AG04450 (cell line): ENCODE measurements at regions not wholly inside any gene's neighbourhood (a gene's known extent, or its start where the extent isn't known, plus 50 kb on each side); places are given as distances from the start of the nearest gene placed in this dataset.
"Not testable (repeated sequence)": the region's sequence is repeated elsewhere in the genome, so short reads cannot be mapped to it uniquely, and the experiment has no call there.

Source experiments
- CTCF ChIA-PET: fragments of 300-600, 350-600 bp; formaldehyde crosslinking; extraction: SDS; loops from one replicate; lab custom pipeline; 2022; ENCODE audit warnings: antibody characterized with exemption, inconsistent platforms; lab: Charles Lee
- POLR2A ChIA-PET: fragments of 350-600 bp; formaldehyde crosslinking; extraction: SDS; loops from one replicate; lab custom pipeline; 2021; ENCODE audit warnings: antibody characterized with exemption, inconsistent platforms; lab: Yijun Ruan, JAX
- DNase-seq: peaks from one replicate; pipeline ENCODE4 v3.0.0-alpha.2; 2011; ENCODE audit warnings: low read depth, low spot score
- H3K27ac ChIP-seq: one replicate; pipeline ENCODE4 v1.5.1; 2012; ENCODE audit warnings: low read depth, low read length, control low read depth
- H3K27me3 ChIP-seq: one replicate; pipeline ENCODE4 v1.6.0; 2012; ENCODE audit warnings: low read length; ENCODE audit not compliant: control insufficient read depth, insufficient read depth
- H3K4me3 ChIP-seq: 2 replicates; pipeline ENCODE4 v1.5.1; 2011; ENCODE audit warnings: mild to moderate bottlenecking, low read depth, low read length, control low read depth
- H3K9me3 ChIP-seq: 2 replicates; pipeline ENCODE4 v1.5.1; 2012; ENCODE audit warnings: low read length; ENCODE audit not compliant: control insufficient read depth, insufficient read depth
- CTCF ChIP-seq: IDR thresholded peaks from 2 replicates; pipeline ENCODE4 v1.5.1; 2011; ENCODE audit warnings: low read depth, low read length, control low read depth, inconsistent platforms

- Histone ChIP-seq H3K27ac (no peak overlapping the region), H3K9me3 (no peaks in the 10 kb centered on the region), H3K4me3 (no peak overlapping the region), H3K27me3 (no peaks in the 10 kb centered on the region)
- no peak for DNase-seq
- ChIA-PET CTCF (no interaction called here), POLR2A (no interaction called here)
- TF ChIP-seq CTCF = no peak
Measured at GRCh38 chr5:118111956-118112355, 876.4 kb downstream of the DTWD2 start.

- H3K27me3 ChIP-seq, H3K4me3 ChIP-seq, POLR2A ChIA-PET, DNase-seq, H3K27ac ChIP-seq, CTCF ChIA-PET, H3K9me3 ChIP-seq: not testable (repeated sequence)
Measured at GRCh38 chr5:118107246-118107645, 881.1 kb downstream of the DTWD2 start.

- TF ChIP-seq CTCF = no peak
- ChIA-PET POLR2A (no interaction called here), CTCF (no interaction called here)
- Histone ChIP-seq H3K4me3 (no peak overlapping the region), H3K9me3 (no peaks in the 10 kb centered on the region), H3K27me3 (no peaks in the 10 kb centered on the region), H3K27ac (no peak overlapping the region)
- no peak for DNase-seq
Measured at GRCh38 chr5:118098716-118099115, 889.6 kb downstream of the DTWD2 start.

GRCh38 chr5:118095115-118095514 lies 893.2 kb downstream of the DTWD2 start:
- Histone ChIP-seq H3K27me3 (no peaks in the 10 kb centered on the region), H3K27ac (no peak overlapping the region), H3K4me3 (no peak overlapping the region), H3K9me3 (no peaks in the 10 kb centered on the region)
- ChIA-PET POLR2A (no interaction called here), CTCF (no interaction called here)
- no peak for TF ChIP-seq CTCF
- DNase-seq = no peak

GRCh38 chr5:118088448-118088847 lies 899.9 kb downstream of the DTWD2 start:
- DNase-seq = no peak
- TF ChIP-seq CTCF = no peak
- no peak overlapping the region for H3K4me3 ChIP-seq
- POLR2A ChIA-PET = no interaction called here
- no peak overlapping the region for H3K27ac ChIP-seq
- H3K9me3 ChIP-seq = peaks cover 10% of the 10 kb centered on the region; the same call in 1 of the 2 replicates
- H3K27me3 ChIP-seq = no peaks in the 10 kb centered on the region
- CTCF ChIA-PET = no interaction called here

GRCh38 chr5:118076490-118076889 lies 911.9 kb downstream of the DTWD2 start:
- no peak overlapping the region for H3K27ac ChIP-seq
- ChIA-PET CTCF (no interaction called here), POLR2A (no interaction called here)
- TF ChIP-seq CTCF = no peak
- DNase-seq = no peak
- H3K27me3 ChIP-seq = no peaks in the 10 kb centered on the region
- peaks cover 7% of the 10 kb centered on the region for H3K9me3 ChIP-seq
- no peak overlapping the region for H3K4me3 ChIP-seq
